NCI-H146 treated with DMSO at 0.1 percent for 48 hours (cell line): ENCODE measurements at regions not wholly inside any gene's neighbourhood (a gene's known extent, or its start where the extent isn't known, plus 50 kb on each side); places are given as distances from the start of the nearest gene placed in this dataset.

Experiments used
- DNase-seq: peaks from one replicate; lab custom pipeline; 2025; ENCODE audit not compliant: unreplicated experiment; lab: John Stamatoyannopoulos, UW

GRCh38 chr10:58140691-58141347 is 126.9 kb downstream of the IPMK start:
- no peak for DNase-seq

- DNase-seq, result no peak
These were observed 127.6 kb downstream of the IPMK start for GRCh38 chr10:58140054-58140453.

- DNase-seq, result peak; percentile 49
These were observed 129.9 kb downstream of the IPMK start for GRCh38 chr10:58137813-58138212.

- no peak for DNase-seq
These were observed 152.3 kb downstream of the IPMK start for GRCh38 chr10:58115218-58116050.

- no peak for DNase-seq
These were observed 158.0 kb downstream of the IPMK start for GRCh38 chr10:58109731-58110130.

GRCh38 chr10:58107506-58107905 is 160.2 kb downstream of the IPMK start:
- no peak for DNase-seq

GRCh38 chr10:58106211-58107035 is 161.3 kb downstream of the IPMK start:
- DNase-seq, result no peak

GRCh38 chr10:58104351-58104751 is 163.3 kb downstream of the IPMK start:
- DNase-seq, result no peak

- no peak for DNase-seq
These were observed 164.8 kb downstream of the IPMK start for GRCh38 chr10:58102897-58103296.

- no peak for DNase-seq
These were observed 166.0 kb downstream of the IPMK start for GRCh38 chr10:58101682-58102081.

- DNase-seq, result no peak
These were observed 172.5 kb downstream of the IPMK start for GRCh38 chr10:58094985-58095718.

GRCh38 chr10:58091886-58092285 is 175.8 kb downstream of the IPMK start:
- no peak for DNase-seq

GRCh38 chr10:58089739-58090138 is 178.0 kb downstream of the IPMK start:
- DNase-seq, result no peak

- no peak for DNase-seq
These were observed 179.8 kb downstream of the IPMK start for GRCh38 chr10:58087896-58088295.

- no peak for DNase-seq
These were observed 180.9 kb downstream of the IPMK start for GRCh38 chr10:58086763-58087150.

GRCh38 chr10:58086144-58086762 is 181.4 kb downstream of the IPMK start:
- no peak for DNase-seq

GRCh38 chr10:58082248-58082647 is 185.4 kb downstream of the IPMK start:
- no peak for DNase-seq

- no peak for DNase-seq
These were observed 186.3 kb downstream of the IPMK start for GRCh38 chr10:58081353-58081752.

- DNase-seq, result no peak
These were observed 188.2 kb downstream of the IPMK start for GRCh38 chr10:58079461-58079860.

GRCh38 chr10:58072634-58073033 is 195.1 kb downstream of the IPMK start:
- DNase-seq, result no peak

- no peak for DNase-seq
These were observed 196.7 kb downstream of the IPMK start for GRCh38 chr10:58070956-58071355.
